ENCODE measurements at regions not wholly inside any gene's neighbourhood (a gene's known extent, or its start where the extent isn't known, plus 50 kb on each side); places are given as distances from the start of the nearest gene placed in this dataset.

DNA sequence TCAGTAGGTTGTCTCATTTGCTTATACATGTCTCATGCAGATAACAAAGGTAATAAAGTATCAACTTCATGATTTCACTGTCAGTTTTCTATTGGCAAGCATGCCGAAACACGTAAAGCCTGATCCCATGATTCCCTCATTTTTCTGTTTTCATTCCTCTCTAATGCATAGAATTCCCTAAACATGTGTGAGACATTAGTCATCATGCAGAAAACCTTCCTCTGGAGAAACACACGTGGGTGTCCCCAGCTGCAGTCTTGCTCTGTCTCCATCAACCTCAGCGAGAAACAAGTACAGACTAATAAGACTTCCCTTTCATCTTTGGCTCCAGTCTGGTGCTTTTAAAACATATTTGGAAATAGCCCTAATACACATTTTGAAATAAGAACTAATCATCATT lies 432.7 kb upstream of the VSTM2A start:
- no peak overlapping the region for H3K4me2 ChIP-seq
- intact Hi-C loops (cut with micrococcal nuclease; ENCODE audit: unreplicated experiment) = no loop called here
- no peak overlapping the region for H3K27ac ChIP-seq
- H2AFZ ChIP-seq = no peak overlapping the region
- H3K36me3 ChIP-seq (ENCODE audit: low read depth) = no peaks in the 10 kb centered on the region
- no peak for DNase-seq
- H3K27me3 ChIP-seq (ENCODE audit: insufficient read depth, low read depth) = peaks cover 32% of the 10 kb centered on the region
- H3K9me3 ChIP-seq (ENCODE audit: insufficient read depth, low read depth) = no peaks in the 10 kb centered on the region
- H3F3A ChIP-seq (ENCODE audit: insufficient read depth, low read depth) = no peaks in the 10 kb centered on the region
- no peak overlapping the region for H3K4me3 ChIP-seq
- POLR2A ChIA-PET (ENCODE audit: unreplicated experiment) = no interaction called here
- H3K4me1 ChIP-seq (replicated peaks; ENCODE audit: insufficient read depth) = no peaks in the 10 kb centered on the region
- H3K9me2 ChIP-seq (ENCODE audit: insufficient read depth) = no peaks in the 10 kb centered on the region
- H3K79me2 ChIP-seq (ENCODE audit: low read depth) = no peaks in the 10 kb centered on the region
- CTCF ChIA-PET = no interaction called here
- no peaks in the 10 kb centered on the region for H4K20me1 ChIP-seq (ENCODE audit: insufficient read depth)
- BruUV-seq (replicated peaks) = no TSS peak
- TF ChIP-seq, protein P1, sequence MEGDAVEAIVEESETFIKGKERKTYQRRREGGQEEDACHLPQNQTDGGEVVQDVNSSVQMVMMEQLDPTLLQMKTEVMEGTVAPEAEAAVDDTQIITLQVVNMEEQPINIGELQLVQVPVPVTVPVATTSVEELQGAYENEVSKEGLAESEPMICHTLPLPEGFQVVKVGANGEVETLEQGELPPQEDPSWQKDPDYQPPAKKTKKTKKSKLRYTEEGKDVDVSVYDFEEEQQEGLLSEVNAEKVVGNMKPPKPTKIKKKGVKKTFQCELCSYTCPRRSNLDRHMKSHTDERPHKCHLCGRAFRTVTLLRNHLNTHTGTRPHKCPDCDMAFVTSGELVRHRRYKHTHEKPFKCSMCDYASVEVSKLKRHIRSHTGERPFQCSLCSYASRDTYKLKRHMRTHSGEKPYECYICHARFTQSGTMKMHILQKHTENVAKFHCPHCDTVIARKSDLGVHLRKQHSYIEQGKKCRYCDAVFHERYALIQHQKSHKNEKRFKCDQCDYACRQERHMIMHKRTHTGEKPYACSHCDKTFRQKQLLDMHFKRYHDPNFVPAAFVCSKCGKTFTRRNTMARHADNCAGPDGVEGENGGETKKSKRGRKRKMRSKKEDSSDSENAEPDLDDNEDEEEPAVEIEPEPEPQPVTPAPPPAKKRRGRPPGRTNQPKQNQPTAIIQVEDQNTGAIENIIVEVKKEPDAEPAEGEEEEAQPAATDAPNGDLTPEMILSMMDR (conservative IDR thresholded peaks at IDR 0.05) = no peak
- no peak for TF ChIP-seq EZH2 (IDR thresholded peaks at IDR 0.05; ENCODE audit: low read depth)

DNA sequence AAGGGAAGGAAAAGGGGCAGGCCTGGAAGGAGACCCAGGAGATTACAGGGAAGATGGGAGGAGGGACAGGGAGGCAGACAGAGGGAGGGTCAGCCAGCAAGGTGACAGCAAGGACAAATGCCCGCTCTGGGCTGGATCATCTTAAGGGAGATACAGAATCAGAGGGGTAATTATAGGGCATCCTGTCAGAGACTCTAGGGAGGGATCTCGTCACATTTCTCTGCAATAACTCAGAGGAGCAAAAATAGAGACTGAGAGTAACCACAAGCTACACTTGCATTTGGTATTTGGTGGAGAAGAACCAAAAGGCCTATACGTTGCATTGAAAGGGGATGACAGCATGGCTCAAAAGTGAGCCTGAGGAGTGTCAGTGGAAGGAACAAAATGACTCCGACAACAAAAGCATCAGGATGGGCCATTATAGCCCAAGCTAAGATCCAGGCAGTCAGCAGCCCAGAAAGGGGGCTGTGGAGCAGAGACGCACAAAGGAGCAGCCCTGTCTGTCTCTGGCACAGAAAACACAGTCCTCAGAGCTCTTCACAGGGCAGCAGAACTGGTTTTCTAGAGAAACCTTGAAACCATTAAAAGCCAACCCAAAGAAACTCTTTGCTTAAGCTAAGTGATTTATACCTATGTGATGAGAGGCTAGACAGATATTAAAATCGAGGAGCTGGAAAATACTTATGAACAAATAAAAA lies 430.2 kb upstream of the VSTM2A start:
- intact Hi-C loops (cut with micrococcal nuclease; ENCODE audit: unreplicated experiment) = no loop called here

DNA sequence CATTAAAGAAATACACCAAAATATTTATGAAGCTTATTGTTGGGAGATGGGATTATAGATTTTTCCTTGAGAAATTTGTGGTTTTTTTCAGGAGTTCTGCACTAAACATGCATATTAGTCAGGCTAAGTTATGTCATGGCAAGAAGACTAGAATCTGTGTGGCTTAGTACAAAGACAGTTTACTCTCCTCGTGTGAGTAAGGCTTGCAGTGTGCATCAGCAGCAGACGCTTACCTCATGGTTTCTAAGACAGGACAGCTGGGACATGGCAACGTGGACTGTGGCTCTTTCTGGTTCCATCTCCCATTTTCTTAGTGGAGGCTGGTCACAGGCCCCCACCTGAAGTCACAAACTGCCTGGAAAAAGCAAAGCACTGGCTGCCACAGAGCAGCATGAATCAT lies 429.6 kb upstream of the VSTM2A start:
- Histone ChIP-seq H3K27me3 (ENCODE audit: insufficient read depth, low read depth) (peaks cover 18% of the 10 kb centered on the region), H3K79me2 (ENCODE audit: low read depth) (no peaks in the 10 kb centered on the region), H3K9me3 (ENCODE audit: insufficient read depth, low read depth) (no peaks in the 10 kb centered on the region), H3F3A (ENCODE audit: insufficient read depth, low read depth) (no peaks in the 10 kb centered on the region), H4K20me1 (ENCODE audit: insufficient read depth) (no peaks in the 10 kb centered on the region), H3K36me3 (ENCODE audit: low read depth) (no peaks in the 10 kb centered on the region), H3K27ac (no peak overlapping the region), H2AFZ (no peak overlapping the region), H3K4me3 (no peak overlapping the region), H3K9me2 (ENCODE audit: insufficient read depth) (no peaks in the 10 kb centered on the region), H3K4me1 (replicated peaks; ENCODE audit: insufficient read depth) (no peaks in the 10 kb centered on the region), H3K4me2 (no peak overlapping the region)
- CTCF ChIA-PET = no interaction called here
- intact Hi-C loops (cut with micrococcal nuclease; ENCODE audit: unreplicated experiment) = no loop called here
- no peak for TF ChIP-seq EZH2 (IDR thresholded peaks at IDR 0.05; ENCODE audit: low read depth)
- TF ChIP-seq, protein P1 (conservative IDR thresholded peaks at IDR 0.05) = no peak
- DNase-seq = no peak
- POLR2A ChIA-PET (ENCODE audit: unreplicated experiment) = interaction anchor here (0.5 kb wide), 1 partner anchor 283 kb away, joined by 3 read pairs; no protein-coding TSS in a partner anchor
- no TSS peak for BruUV-seq (replicated peaks)

More for the DNA sequence above, 430.2 kb upstream of the VSTM2A start:
- ChIA-PET POLR2A (ENCODE audit: unreplicated experiment) (interaction anchor here (0.5 kb wide), 1 partner anchor 282 kb away, joined by 3 read pairs; no protein-coding TSS in a partner anchor), CTCF (no interaction called here)
- no peaks in the 10 kb centered on the region for H3K9me3 ChIP-seq (ENCODE audit: insufficient read depth, low read depth)
- H3K27ac ChIP-seq = no peak overlapping the region
- H3K27me3 ChIP-seq (ENCODE audit: insufficient read depth, low read depth) = peaks cover 22% of the 10 kb centered on the region
- no peaks in the 10 kb centered on the region for H3K9me2 ChIP-seq (ENCODE audit: insufficient read depth)
- H3K36me3 ChIP-seq (ENCODE audit: low read depth) = no peaks in the 10 kb centered on the region
- no peaks in the 10 kb centered on the region for H3F3A ChIP-seq (ENCODE audit: insufficient read depth, low read depth)
- TF ChIP-seq EZH2 (IDR thresholded peaks at IDR 0.05; ENCODE audit: low read depth) = no peak
- TF ChIP-seq, protein P1 (conservative IDR thresholded peaks at IDR 0.05) = no peak
- H4K20me1 ChIP-seq (ENCODE audit: insufficient read depth) = no peaks in the 10 kb centered on the region
- BruUV-seq (replicated peaks) = no TSS peak
- H3K4me3 ChIP-seq = no peak overlapping the region
- no peak for DNase-seq
- H2AFZ ChIP-seq = no peak overlapping the region
- H3K4me1 ChIP-seq (replicated peaks; ENCODE audit: insufficient read depth) = no peaks in the 10 kb centered on the region
- no peak overlapping the region for H3K4me2 ChIP-seq
- no peaks in the 10 kb centered on the region for H3K79me2 ChIP-seq (ENCODE audit: low read depth)
